HepG2 (cell line): ENCODE measurements at regions not wholly inside any gene's neighbourhood (a gene's known extent, or its start where the extent isn't known, plus 50 kb on each side); places are given as distances from the start of the nearest gene placed in this dataset.

Experiments used
- HMGA1 ChIP-seq: sonication (generic); formaldehyde crosslinking; conservative IDR thresholded peaks from 2 replicates; pipeline ENCODE4 v1.4.0; 2020; ENCODE audit warnings: missing genetic modification reagents
- IKZF5 ChIP-seq: IDR thresholded peaks from 2 replicates; pipeline ENCODE4 v1.6.1; 2018; ENCODE audit warnings: missing genetic modification reagents, mild to moderate bottlenecking, missing compliant biosample characterization
- MXI1 ChIP-seq: IDR thresholded peaks from 3 replicates; pipeline ENCODE4 v1.6.1; 2012; ENCODE audit warnings: low read depth, low read length, inconsistent platforms, borderline replicate concordance
- NONO ChIP-seq, 2 experiments: fragments of 450-650 bp in 1 of 2; sonication (generic) in 1 of 2; formaldehyde crosslinking in 1 of 2; IDR thresholded peaks in 1 of 2; conservative IDR thresholded peaks in 1 of 2; 2 replicates each; pipeline versions ENCODE4 v1.6.1 to v1.8.0; 2017 to 2022; ENCODE audit warnings: mild to moderate bottlenecking in 1 of 2, missing genetic modification reagents in 1 of 2, moderate library complexity in 1 of 2
- ZBTB1 ChIP-seq: sonication (generic); formaldehyde crosslinking; IDR thresholded peaks from 2 replicates; pipeline ENCODE4 v1.4.0; 2020; ENCODE audit warnings: missing genetic modification reagents, borderline replicate concordance
- ZNF263 ChIP-seq: sonication (generic); formaldehyde crosslinking; IDR thresholded peaks from 2 replicates; pipeline ENCODE4 v1.4.0; 2020; ENCODE audit warnings: missing genetic modification reagents
- TF ChIP-seq, protein P1 (sequence below): sonication (generic); formaldehyde crosslinking; IDR thresholded peaks from 2 replicates; pipeline ENCODE4 v1.4.0; 2020; ENCODE audit warnings: missing genetic modification reagents

DNA sequence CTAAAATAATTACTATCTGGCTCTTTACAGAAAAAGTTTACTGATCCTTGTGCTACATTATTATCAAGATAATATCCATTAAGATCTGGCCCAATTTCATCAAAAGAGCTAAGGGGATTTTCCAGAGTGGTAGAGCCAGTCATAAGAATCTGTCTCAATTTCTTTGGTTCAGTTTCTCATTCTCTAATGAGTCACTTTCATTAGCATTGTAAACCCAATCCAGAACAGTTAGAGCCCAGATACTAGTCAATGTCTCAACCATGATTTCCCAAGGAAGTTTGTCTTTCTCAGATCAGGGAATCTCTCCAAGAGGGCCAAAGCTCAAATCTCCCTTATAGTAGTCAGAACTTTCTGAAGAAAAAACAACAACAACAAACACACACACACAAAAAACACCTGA, 131.1 kb upstream of the PPP2R3A start (continued):
- TF ChIP-seq, protein P1, sequence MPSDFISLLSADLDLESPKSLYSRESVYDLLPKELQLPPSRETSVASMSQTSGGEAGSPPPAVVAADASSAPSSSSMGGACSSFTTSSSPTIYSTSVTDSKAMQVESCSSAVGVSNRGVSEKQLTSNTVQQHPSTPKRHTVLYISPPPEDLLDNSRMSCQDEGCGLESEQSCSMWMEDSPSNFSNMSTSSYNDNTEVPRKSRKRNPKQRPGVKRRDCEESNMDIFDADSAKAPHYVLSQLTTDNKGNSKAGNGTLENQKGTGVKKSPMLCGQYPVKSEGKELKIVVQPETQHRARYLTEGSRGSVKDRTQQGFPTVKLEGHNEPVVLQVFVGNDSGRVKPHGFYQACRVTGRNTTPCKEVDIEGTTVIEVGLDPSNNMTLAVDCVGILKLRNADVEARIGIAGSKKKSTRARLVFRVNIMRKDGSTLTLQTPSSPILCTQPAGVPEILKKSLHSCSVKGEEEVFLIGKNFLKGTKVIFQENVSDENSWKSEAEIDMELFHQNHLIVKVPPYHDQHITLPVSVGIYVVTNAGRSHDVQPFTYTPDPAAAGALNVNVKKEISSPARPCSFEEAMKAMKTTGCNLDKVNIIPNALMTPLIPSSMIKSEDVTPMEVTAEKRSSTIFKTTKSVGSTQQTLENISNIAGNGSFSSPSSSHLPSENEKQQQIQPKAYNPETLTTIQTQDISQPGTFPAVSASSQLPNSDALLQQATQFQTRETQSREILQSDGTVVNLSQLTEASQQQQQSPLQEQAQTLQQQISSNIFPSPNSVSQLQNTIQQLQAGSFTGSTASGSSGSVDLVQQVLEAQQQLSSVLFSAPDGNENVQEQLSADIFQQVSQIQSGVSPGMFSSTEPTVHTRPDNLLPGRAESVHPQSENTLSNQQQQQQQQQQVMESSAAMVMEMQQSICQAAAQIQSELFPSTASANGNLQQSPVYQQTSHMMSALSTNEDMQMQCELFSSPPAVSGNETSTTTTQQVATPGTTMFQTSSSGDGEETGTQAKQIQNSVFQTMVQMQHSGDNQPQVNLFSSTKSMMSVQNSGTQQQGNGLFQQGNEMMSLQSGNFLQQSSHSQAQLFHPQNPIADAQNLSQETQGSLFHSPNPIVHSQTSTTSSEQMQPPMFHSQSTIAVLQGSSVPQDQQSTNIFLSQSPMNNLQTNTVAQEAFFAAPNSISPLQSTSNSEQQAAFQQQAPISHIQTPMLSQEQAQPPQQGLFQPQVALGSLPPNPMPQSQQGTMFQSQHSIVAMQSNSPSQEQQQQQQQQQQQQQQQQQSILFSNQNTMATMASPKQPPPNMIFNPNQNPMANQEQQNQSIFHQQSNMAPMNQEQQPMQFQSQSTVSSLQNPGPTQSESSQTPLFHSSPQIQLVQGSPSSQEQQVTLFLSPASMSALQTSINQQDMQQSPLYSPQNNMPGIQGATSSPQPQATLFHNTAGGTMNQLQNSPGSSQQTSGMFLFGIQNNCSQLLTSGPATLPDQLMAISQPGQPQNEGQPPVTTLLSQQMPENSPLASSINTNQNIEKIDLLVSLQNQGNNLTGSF (CRISPR knock-in tag) = no peak
- no peak for TF ChIP-seq HMGA1 (CRISPR knock-in tag)
- TF ChIP-seq NONO (IDR thresholded peaks at IDR 0.05) = no peak
- TF ChIP-seq NONO (CRISPR knock-in tag; conservative IDR thresholded peaks at IDR 0.05) = no peak
- no peak for TF ChIP-seq ZBTB1
- TF ChIP-seq ZNF263 (CRISPR knock-in tag) = no peak
- TF ChIP-seq MXI1 = no peak
- no peak for TF ChIP-seq IKZF5
